ENCODE measurements at regions not wholly inside any gene's neighbourhood (a gene's known extent, or its start where the extent isn't known, plus 50 kb on each side); places are given as distances from the start of the nearest gene placed in this dataset.

GRCh38 chr12:67798768-67799167 is 150.2 kb downstream of the DYRK2 start:
- no peak for DNase-seq

DNA sequence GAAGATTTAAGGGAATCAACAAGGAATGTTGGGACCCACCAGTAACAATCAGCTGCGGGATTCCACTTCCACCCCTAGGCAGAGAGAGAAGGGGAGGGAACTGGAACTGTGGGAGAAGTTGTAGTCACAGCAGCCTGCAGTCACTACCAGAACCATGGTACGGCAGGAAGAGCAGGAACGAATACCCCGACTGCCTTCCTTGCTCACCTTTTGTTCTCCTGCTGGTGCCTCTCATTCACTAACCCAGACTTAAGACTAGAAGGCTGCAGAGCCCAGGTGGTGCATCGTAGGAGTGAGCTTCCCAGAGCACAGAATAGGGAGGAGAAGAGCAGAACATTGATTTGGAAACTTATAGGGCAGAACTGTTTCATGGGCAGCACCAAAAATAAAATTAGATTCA is 154.2 kb downstream of the DYRK2 start:
- DNase-seq, result no peak

DNA sequence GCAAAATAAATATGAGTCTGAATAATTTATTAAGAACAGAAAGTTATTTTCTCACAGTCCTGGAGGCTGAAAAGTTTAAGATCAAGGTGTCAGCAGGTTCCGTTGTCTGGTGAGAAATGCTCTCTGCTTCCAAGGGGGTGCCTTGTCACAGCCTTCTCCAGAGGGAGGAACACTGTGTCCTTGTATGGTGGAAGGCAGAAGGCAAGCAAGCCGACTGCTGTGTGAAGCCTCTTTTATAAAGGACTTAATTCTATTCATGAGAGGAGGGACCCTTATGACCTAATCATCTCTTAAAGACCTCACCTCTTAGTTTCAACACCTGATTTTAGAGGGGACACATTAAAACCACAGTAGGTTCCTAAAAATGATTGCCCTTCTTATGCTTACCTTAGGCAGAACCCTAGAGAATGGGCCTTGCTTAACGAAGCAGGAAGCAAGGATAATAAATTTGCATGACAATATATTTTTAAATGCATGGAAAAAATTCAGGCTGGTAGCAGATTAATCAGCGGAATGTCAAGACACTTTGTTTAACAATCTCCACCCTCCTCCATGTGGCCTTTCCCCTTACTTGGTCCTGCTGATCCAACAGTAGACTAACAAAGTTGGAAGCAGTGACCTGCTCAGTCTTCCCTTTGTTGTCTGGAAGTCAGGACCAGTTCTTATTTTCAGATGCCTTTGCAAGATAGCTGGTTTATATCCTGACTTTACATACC is 154.9 kb downstream of the DYRK2 start:
- no peak for DNase-seq

DNA sequence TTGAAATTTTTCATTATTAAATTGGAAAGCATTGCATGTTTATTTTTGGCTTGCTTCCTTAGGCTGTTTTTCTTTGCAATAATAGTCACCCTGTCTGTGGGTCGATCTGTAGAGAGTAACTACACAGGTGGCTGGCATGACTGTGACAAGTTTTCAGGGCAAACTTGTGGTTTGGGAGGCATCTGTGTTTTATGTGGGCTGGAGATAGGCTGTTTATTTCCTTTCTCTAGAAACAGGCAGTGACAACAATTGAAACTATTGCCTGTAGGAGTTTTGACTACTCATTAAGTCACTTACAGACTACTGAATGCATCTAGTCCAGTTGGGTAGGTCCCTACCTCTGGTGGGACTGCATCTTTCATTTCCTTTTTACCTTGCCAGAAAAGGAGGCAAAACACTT is 155.6 kb downstream of the DYRK2 start:
- no peak for DNase-seq

DNA sequence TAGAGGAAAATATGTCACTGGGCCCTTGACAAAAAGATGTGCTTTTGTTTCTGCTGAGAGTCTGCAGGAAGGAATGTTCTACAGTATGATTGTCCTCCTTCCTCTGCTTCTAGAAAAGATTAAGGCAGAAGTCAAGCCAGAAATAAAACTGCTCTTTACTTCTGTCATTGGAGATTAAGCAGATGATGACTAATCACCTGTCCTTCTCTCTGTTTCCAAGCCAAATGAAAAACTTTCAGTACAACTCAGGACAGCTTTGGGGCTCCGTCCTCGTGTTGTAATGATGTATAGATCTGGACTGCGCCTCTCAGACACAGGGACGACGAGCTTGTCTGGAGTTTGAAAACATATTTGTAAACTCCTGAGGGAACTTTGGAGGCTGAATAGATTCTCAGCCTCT is 159.3 kb downstream of the DYRK2 start:
- DNase-seq, result no peak

- no peak for DNase-seq
Observed at GRCh38 chr12:67810166-67810565, 161.6 kb downstream of the DYRK2 start.

DNA sequence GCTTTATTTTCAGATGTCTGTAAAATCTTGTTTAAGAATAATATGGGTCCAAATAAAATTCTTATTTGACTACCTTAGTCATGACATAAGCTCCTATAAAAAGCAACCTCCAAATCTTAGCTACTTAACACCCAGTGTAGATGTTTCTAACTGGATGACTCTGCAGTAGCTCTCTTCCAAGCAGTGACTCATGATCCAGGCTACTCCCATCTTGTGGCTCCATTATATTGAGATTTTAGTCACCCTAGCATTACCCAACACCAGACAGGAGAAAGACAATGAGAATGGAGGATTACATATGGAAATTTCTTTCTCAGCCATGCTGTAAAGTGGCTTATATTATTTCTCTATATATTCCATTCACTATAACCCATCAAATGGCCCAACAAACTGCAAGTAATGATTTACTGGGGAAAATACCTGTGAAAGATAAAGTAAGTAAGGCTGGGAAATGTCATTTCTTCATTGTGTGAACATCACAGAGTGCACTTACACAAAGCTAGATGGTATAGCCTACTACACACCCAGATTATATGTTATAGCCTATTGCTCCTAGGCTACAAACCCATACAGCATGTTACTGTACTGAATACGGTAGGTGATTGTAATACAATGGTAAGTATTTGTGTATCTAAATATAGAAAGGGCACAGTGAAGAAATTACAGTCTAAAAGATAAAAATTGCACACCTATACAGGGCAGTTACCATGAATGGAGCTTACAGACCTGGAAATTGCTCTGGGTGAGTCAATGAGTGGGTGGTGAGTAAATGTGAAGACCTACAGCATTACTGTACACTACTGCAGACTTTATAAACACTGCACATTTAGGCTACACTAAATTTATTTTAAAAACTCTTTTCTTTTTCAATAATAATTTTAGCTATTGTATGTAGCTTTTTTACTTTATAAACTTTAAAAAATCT is 163.2 kb downstream of the DYRK2 start:
- DNase-seq, result no peak

- no peak for DNase-seq
Observed at GRCh38 chr12:67813456-67813904, 164.9 kb downstream of the DYRK2 start.

GRCh38 chr12:67816269-67816668 is 167.7 kb downstream of the DYRK2 start:
- no peak for DNase-seq

- DNase-seq, result no peak
Observed at GRCh38 chr12:67818459-67818903, 169.9 kb downstream of the DYRK2 start.

DNA sequence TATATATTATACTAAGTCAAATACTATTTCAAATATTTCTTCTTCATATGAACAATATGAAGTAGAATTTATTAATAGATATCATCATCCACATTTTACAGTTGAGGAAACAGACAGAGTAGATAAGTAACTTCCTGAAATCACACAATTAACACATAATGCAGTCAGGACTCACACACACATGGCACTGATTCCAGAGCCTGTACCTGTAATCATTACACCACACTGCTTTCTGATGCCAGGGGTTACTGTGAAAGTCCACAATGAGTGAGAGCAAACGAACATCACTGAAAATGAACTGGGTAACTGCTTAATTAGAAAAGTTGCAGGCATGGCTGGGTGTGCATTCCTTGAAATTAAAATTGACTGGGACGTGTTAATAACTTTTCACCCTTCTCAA is 169.3 kb upstream of the IFNG-AS1 start:
- DNase-seq, result no peak

- DNase-seq, result no peak
Observed at GRCh38 chr12:67820694-67821093, 168.6 kb upstream of the IFNG-AS1 start.

DNA sequence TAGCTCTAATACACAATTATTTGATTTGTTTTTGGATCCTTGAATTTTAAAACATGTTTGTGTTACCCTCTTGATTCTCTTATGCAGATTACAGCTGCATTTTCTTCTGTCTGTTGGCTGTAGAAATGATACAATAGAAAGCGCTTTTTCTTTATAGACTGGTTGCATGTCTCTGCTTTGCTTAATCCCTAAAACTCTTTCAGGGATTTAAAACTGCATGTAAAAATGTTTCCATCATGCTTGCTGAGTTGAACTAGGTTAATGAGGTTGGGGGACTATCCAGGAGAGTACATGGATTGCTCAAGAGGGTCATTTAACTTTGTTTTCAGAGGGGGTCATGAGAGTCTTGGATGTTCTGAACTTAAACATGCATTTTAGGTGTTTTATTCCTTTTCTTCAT is 166.4 kb upstream of the IFNG-AS1 start:
- no peak for DNase-seq

DNA sequence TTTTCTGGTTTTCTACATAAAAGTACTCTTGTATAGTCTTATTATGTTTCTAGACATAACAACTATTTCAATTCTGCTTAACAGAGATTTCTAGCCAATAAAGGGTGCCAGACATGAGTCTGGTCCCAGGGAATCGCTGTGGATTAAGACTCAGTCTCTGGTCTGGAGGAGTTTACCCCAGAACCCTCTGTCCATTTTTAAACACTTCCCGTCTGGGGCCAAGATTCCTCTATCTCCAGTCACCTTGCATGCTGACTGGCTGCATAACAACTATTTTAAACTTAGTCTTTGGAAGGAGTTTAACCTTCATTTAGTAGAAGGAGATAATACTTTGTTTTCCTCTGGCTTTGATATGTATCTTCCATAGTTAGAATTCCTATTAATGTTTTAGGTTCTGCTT is 163.1 kb upstream of the IFNG-AS1 start:
- no peak for DNase-seq

- no peak for DNase-seq
Observed at GRCh38 chr12:67826946-67827720, 162.1 kb upstream of the IFNG-AS1 start.

DNA sequence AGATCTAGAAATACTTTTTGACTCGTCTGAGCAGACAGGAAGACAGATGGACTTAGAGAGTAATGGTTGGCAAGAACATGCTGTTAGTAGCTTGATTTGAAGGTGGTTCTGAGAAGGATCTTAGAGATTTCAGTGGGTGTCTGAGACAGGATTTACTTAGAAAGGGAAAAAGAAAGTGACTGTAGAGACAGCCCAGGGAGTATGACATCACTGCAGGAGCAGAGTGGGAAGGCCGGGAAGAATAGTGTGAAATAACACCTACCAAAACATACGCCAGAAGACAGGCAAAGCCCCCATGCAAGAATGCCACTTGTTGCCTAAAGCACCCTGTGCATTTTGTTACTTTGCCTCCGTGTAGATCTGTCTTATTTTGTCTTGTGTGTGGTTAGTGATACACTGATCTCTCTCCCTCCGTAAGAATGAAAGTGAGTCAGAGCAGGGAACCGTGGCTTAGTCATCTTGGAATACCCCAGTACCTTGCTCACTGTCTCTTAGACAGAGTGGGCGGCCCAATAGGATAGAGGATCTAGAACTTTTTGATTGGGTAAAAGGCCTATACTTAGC is 161.3 kb upstream of the IFNG-AS1 start:
- DNase-seq, result peak; percentile 15

GRCh38 chr12:67829896-67830295 is 159.4 kb upstream of the IFNG-AS1 start:
- no peak for DNase-seq

DNA sequence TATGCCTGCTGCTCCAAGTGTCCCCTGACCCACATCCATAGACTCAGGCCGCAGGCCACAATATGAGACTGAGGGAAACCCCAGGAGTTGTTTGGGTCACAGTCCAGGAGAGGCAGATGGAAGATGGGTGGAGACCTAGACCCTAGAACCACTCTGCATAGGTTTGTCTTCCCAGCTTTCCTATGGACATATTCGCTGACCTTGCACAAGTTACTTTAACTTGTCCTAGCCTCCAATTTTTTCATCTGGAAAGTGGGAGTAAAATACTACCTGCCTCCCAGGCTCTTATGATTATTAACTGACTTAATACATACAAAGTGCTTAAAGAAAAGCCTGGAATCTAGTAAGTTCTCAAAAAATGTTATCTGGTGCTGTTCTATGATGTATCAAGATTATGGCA is 157.1 kb upstream of the IFNG-AS1 start:
- DNase-seq, result no peak

- no peak for DNase-seq
Observed at GRCh38 chr12:67833602-67834001, 155.6 kb upstream of the IFNG-AS1 start.

DNA sequence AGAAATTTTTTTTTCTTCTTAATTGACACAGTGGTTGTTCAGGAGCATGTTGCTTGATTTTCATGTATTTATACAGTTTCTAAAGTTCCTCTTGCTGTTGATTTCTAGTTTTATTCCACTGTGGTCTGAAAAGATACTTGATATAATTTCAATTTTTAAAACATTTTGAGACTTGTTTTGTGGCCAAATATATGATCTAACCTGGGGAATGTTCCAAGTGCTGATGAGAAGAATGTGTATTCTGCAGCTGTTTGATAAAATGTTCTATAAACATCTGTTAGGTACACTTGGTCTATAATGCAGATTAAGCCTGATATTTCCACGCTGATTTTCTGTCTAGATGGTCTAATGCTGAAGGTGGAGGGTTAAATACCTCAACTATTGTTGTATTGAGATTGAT is 151.4 kb upstream of the IFNG-AS1 start:
- DNase-seq, result no peak

- no peak for DNase-seq
Observed at GRCh38 chr12:67842124-67842523, 147.1 kb upstream of the IFNG-AS1 start.

DNA sequence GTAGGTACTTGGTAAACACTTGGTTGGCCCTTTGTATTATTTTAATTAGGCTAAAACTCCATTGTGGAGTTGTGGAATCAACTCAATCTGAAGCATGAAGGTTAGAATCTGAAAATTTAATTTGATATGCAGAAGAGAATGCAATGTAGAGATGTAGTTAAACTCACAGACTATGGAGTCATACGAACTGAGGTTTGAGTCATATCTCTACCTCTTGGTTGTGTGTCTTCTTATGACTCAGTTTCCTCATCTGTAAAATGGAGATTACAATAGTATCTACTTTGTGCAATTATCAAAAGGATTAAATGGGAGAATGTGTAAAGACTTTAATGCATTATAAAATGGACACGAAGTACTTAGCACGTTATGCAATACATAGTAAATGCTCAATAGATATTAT is 146.0 kb upstream of the IFNG-AS1 start:
- no peak for DNase-seq

GRCh38 chr12:67852701-67853100 is 136.5 kb upstream of the IFNG-AS1 start:
- DNase-seq, result no peak

All from dermis blood vessel endothelial cell (primary cell).